ENCODE measurements at regions not wholly inside any gene's neighbourhood (a gene's known extent, or its start where the extent isn't known, plus 50 kb on each side); places are given as distances from the start of the nearest gene placed in this dataset.

GRCh38 chr20:10935658-10936402 lies 262.0 kb upstream of the JAG1 start:
- TF ChIP-seq CTCF (IDR thresholded peaks at IDR 0.05) = no peak
- no peak for TF ChIP-seq POLR2A (IDR thresholded peaks at IDR 0.05)
